HG02642 (cell line): ENCODE measurements at regions not wholly inside any gene's neighbourhood (a gene's known extent, or its start where the extent isn't known, plus 50 kb on each side); places are given as distances from the start of the nearest gene placed in this dataset.

Source experiments
- ATAC-seq: cut with Tn5 transposase; IDR thresholded peaks from one replicate; pipeline ENCODE4 v1.9.1; 2021; ENCODE audit warnings: mild to moderate bottlenecking; ENCODE audit not compliant: unreplicated experiment, poor library complexity

GRCh38 chr5:115072266-115073064 lies 97.2 kb downstream of the TRIM36 start:
- ATAC-seq, result no peak

DNA sequence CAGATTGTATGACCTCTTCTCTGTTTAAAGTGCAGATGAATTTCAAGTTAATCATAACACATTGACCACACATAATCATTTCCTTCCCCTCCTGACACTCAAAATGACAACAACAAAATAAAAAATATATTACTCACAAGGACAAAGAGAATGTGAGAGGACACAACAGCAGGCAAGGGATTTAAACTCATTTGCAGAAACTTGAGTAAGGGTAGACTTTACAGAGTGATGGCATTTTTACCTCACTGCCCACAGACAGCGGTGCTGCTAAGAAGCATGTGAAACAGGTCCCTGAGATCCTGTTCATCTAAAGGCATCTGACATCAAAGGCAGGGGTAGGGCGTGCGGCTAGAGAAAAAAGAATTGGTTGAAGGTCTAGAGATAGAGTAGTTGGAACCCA lies 99.0 kb downstream of the TRIM36 start:
- no peak for ATAC-seq

DNA sequence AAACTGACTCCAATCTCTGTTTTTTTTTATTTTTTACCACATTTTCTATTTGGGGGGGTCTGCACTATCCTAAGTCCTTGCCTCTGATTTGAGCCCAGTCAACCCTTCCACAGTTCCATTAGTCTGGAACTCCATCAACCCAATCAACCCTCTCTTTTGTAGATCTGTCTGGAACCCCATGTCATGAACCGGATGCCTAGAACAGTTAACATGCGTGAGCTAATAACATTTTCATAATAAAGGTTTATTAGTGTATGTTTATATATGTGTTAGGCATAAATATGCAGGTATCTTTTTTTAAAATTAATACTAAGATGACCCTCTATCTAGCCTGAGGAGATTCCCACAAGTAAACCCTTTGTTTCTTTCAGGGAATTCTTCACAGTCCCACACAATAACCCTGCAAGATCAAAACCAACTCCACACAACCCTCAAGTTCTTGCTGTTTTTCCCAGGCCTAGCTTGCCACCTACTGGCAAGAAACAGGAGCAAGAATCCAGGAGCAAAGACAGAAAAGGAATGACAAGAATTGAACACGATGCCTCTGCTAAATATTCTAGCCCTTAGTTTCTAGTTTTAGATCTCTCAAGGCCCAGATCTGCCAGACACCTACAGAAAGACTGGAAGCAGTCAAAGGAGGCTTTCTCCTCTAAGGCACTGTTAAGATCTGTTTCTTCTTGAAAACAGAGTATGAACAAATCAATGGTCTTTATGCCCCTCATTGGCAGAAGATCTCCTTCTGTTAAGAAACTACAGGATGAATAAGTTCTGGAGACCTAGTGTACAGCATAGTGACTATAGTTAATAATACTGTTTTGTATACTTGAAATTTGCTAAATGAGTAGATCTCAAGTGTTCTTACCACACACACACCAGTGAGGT lies 100.4 kb downstream of the TRIM36 start:
- ATAC-seq, result peak; percentile 41

DNA sequence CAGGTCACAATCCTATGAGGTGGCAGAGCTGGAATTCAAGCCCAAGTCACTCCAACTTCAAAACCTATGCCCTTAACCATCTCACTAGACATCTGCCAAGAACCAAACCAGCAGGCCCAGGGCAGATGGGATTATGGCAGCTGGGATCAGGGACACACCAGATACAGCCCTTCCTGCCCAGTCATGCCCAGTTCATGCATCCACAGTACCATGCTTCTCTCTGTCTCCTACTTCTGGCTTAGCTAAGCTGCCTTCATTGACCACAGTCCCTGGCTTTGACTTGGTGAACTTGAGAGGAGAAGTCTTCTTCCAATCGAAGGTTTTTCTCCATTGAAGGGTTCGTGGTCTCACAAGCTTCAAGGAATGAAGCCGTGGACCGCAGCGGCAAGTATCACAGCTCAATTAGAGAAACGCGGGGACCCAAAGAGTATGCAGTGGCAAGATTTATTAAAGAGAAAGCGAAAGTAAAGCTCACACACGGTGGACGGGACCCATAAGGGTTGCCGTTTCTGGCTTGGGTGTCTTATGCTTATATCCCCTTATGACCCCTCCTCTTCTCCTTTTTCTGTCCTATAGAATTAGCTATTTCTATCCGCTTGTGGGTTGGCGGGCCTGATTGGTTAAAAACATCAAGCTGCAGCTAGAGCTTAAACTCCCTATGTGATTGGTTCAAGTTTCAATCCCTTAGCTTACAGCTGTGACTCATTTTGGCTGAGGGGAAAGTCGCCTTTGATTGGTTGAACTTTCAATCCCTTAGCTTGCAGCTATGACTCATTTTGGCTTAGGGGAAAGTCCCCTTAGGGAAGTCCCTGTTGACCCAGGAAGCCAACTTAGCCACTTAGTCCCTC lies 101.2 kb downstream of the TRIM36 start:
- peak; percentile 72 for ATAC-seq

GRCh38 chr5:115064380-115064779 lies 105.3 kb downstream of the TRIM36 start:
- no peak for ATAC-seq

- no peak for ATAC-seq
These were observed 115.2 kb downstream of the TRIM36 start for GRCh38 chr5:115054387-115054951.

- no peak for ATAC-seq
These were observed 116.8 kb downstream of the TRIM36 start for GRCh38 chr5:115052948-115053347.

GRCh38 chr5:115050866-115051265 lies 118.8 kb downstream of the TRIM36 start:
- no peak for ATAC-seq

DNA sequence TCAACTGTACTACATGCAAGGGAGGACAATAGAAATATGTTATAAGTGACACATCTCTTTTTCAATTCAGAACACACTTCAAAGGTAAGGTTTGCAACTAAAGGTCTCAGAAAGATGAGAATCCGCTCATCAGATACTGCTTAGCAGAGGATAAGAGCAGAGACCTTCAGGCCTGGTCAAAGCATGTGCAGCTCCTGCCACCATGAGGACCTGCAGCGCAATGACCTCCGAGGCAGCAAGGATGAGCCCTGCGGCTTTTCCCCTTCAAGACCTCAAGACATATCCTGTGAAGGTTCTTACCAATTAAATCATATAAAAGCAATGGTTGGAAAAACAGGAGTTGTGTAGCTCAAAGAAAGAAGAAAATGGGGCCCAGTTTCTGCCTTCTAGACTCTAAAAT lies 135.8 kb downstream of the TRIM36 start:
- no peak for ATAC-seq

DNA sequence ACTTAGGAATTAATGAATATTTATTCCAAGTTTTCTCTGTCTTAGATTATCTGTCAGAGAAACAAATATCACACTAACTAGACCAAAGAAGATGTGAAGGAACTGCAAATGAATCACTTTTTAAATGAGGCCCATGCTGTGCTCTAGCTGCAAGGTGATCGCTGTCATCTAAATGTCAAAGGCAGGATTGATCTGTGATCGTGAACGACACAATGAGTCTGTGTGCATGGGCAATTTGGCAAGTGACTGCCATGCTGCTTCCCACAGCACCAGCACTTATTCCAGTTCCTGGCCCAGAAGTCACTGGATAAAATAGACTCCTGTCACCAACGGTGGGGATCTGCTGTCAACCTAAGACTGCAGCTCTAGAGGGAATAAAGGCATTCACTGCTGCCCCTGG lies 141.2 kb downstream of the TRIM36 start:
- ATAC-seq, result no peak

DNA sequence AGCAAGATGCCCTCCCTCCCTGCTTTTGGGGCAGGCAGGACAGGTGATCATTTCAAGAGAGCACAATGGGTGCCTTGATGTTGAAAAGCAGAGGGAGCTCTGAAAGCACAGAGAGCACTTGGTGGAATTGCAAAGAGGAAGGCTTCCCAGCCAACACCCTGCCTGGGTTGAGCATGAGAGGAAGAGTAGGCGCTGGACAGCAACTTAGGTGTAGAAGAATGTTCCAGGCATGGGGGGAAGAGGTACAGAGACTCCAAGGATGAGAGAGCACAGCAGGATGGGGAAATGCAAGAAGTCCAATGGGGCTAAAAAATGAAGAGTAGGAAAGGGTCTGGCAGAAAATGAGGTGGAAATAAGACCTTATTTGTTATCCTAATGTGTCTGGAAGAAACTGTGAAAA lies 144.8 kb downstream of the TRIM36 start:
- no peak for ATAC-seq

DNA sequence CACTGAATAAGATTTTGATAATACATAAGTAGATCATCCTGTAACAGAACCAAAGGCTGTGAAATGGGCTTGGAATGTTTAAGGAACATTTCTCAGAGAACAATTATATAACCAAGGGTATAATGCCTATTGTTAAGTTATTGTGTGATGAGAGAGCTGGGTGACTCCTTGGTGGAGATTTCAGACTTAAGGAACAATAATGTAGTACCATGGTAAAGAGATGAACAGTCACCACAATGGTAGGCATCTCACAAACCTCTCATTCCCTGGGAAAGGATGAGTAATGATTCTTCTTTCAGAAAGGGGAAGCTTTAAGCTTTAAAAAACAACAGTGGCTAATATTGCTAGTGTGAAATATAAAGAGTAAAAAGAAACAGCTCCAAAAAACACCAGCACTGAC lies 147.4 kb downstream of the TRIM36 start:
- no peak for ATAC-seq

- ATAC-seq, result no peak
These were observed 153.1 kb downstream of the TRIM36 start for GRCh38 chr5:115016646-115017045.

DNA sequence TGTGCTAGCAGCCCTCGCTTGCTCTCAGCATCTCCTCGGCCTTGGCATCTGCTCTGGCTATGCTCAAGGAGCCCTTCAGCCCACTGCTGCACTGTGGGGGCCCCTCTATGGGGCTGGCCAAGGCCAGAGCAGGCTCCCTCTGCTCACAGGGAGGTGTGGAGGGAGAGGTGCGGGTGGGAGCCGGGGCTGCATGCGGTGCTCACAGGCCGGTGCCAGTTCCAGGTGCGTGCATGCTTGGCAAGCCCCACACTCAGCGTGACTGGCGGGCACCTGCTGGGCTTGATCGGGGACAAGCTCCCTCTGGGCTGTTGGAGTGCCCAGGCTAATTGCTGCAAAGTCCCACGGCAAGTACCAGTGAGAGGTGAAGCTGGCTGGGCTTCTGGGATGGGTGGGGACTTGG lies 170.5 kb downstream of the TRIM36 start:
- no peak for ATAC-seq

DNA sequence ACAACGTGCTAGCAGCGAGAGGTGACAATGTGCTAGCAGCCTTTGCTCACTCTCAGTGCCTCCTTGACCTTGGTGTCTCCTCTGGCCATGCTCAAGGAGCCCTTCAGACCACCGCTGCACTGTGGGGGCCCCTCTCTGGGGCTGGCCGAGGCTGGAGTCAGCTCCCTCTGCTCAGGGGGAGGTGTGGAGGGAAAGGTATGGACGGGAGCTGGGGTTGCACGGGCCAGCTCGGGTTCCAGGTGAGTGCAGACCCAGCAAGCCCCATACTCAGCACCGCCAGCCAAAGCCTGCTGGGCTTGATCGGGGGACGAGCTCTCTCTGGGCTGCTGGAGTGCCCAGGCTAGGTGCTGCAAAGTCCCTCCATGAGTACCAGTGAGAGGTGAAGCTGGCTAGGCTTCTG lies 180.2 kb downstream of the TRIM36 start:
- no peak for ATAC-seq

GRCh38 chr5:114988096-114988495 lies 181.6 kb downstream of the TRIM36 start:
- ATAC-seq, result no peak

DNA sequence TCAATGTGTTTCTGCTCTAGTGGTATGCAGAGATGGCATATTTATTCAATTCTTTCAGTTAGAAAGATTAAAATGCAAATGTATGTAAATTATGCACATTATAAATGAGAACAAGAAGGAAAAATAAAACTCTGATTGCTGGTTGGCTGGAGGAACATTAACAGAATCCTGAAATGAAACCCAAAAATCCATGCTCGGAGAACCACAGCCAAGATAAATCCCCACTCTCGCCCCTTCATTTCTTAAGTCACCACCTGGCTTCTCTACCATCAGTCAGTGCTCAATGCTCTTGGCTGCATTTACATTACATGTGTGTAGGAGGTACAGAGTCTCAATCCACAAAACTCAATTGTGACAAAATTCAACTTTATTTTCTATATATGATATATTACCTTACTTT lies 184.9 kb downstream of the TRIM36 start:
- ATAC-seq, result no peak

DNA sequence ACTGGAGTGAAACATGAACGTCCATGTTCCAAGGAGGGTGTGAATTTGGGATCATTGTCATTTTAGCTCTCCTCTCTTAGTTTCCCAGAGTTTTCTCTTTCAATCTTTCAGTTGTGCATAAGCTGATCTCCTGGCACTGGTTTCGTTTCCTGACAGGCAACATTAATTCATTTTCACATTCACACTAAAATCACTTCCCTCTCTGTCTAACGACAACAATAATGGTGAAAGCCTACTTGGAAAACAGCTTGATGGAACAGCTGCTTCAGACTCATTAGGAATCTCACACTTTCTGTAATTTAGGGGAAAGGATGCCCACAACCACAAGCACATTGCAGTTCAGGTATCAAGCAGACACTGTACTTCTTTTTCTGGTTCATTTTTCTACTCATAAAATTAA lies 188.6 kb downstream of the TRIM36 start:
- ATAC-seq, result no peak

DNA sequence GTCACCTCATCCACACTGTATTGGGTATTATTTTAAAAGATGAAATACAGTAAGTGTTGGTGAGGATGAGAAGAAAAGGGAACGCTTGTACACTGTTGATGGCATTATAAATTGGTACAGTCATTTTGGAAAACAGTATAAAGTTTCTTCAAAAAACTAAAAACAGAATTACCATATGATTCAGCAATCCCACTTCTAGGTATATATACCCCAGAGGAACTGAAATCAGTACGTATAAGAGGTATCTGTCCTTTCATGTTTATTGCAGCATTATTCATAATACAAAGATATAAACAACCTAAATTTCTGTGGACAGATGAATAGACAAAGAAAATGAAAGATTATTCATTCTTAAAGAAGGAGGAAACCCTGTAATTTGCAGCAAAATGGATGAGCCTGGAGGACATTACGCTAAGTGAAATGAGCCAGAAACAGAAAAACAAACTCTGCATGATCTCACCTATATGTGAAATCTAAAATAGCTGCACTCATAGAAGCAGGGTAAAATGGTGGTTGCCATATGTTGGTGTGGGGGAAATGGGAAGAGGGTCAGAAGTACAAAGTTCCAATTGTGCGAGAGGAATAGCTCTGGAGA lies 191.6 kb downstream of the TRIM36 start:
- ATAC-seq, result peak; percentile 47

DNA sequence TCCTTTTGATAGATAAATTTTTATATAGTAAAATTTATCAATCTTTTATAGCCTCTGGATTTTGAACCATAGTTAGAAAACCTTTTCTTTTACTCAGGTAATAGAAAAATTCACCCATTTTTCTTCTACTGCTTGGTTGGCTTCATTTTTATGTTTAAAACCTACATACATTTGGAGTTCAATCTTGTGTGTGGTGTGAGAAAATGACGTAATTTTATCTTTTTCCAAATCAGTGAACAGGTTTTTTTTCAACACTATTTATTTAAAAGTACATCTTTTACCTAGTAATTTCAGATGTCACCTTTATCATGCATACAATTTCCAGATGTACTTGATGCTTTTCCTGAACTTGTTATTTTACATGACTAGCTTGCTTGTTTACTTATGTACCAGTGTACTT lies 200.2 kb downstream of the TRIM36 start:
- ATAC-seq, result no peak
